ENCODE measurements at regions not wholly inside any gene's neighbourhood (a gene's known extent, or its start where the extent isn't known, plus 50 kb on each side); places are given as distances from the start of the nearest gene placed in this dataset.

GRCh38 chr2:16080516-16080915, 140.2 kb downstream of the MYCN start:
- Histone ChIP-seq H3K23ac (ENCODE audit: insufficient read length) (no peak overlapping the region), H4K20me1 (replicated peaks in 1 of 2; ENCODE audit: control insufficient read depth in 1 of 2, insufficient read depth in 2 of 2, low read length in 2 of 2) (no peaks in the 10 kb centered on the region), H3K4ac (replicated peaks; ENCODE audit: insufficient read length, low read depth, low read length) (no peak overlapping the region), H2AFZ (ENCODE audit: low read length) (no peak overlapping the region), H2BK5ac (ENCODE audit: low read depth, low read length) (no peak overlapping the region), H3K9me3 (ENCODE audit: insufficient read depth in 2 of 2, low read depth in 1 of 2, low read length in 1 of 2) (no peaks in the 10 kb centered on the region), H3K18ac (ENCODE audit: extremely low read depth, low read length) (no peak overlapping the region), H3K79me1 (ENCODE audit: low read depth, low read length) (no peaks in the 10 kb centered on the region), H2BK12ac (ENCODE audit: low read depth, low read length) (no peak overlapping the region), H3K9ac (replicated peaks in 1 of 4; ENCODE audit: extremely low read depth in 1 of 4, low read depth in 3 of 4, low read length in 3 of 4) (no peak overlapping the region), H3K79me2 (ENCODE audit: control insufficient read depth in 1 of 2, insufficient read depth in 2 of 2, low read length in 2 of 2) (no peaks in the 10 kb centered on the region), H2BK15ac (ENCODE audit: low read length) (no peak overlapping the region; the same call in 1 of the 2 replicates), H3K4me3 (ENCODE audit: extremely low read depth in 1 of 4, insufficient read depth in 2 of 4, low read depth in 3 of 4, low read length in 4 of 4) (no peak overlapping the region), H4K8ac (ENCODE audit: extremely low read depth, insufficient read depth, low read length) (no peak overlapping the region), H3K23me2 (ENCODE audit: low read depth, low read length) (no peaks in the 10 kb centered on the region), H2BK120ac (replicated peaks; ENCODE audit: low read depth, low read length) (no peak overlapping the region), H4K91ac (replicated peaks; ENCODE audit: insufficient read length, low read length) (no peak overlapping the region), H2BK20ac (ENCODE audit: low read length) (no peak overlapping the region), H2AK5ac (ENCODE audit: low read depth, low read length) (no peak overlapping the region), H3K27ac (ENCODE audit: low read depth, low read length) (no peak overlapping the region), H3K36me3 (ENCODE audit: control insufficient read depth in 2 of 4, insufficient read depth in 4 of 4, low read length in 3 of 4) (no peaks in the 10 kb centered on the region), H3K4me1 (replicated peaks in 1 of 4; ENCODE audit: control insufficient read depth in 3 of 4, insufficient read depth in 4 of 4, low read length in 3 of 4) (peaks cover 0 to 6% (median 2%) of the 10 kb centered on the region in 4 experiments; a peak in 4 of 7 replicates), H4K5ac (ENCODE audit: insufficient read length, low read depth, low read length) (no peak overlapping the region), H3K56ac (replicated peaks; ENCODE audit: insufficient read length, low read depth, low read length) (no peak overlapping the region), H3K4me2 (ENCODE audit: insufficient read depth in 1 of 2, low read depth in 2 of 2, low read length in 2 of 2) (no peak overlapping the region), H3K27me3 (replicated peaks in 1 of 4; ENCODE audit: control insufficient read depth in 3 of 4, extremely low read depth in 1 of 4, insufficient read depth in 3 of 4, low read length in 3 of 4) (no peaks in the 10 kb centered on the region), H3K14ac (ENCODE audit: insufficient read length) (no peak overlapping the region)
- POLR2A ChIA-PET (ENCODE audit: partially characterized antibody) = no interaction called here
- FAIRE-seq = no peak
- CTCF ChIA-PET (ENCODE audit: partially characterized antibody) = interaction anchor here (1.2 kb wide), 1 partner anchor 17 kb away, joined by 3 read pairs; no protein-coding TSS in a partner anchor
- DNase-seq (ENCODE audit: low read depth in 1 of 2, low spot score in 2 of 2) = no peak
- WGBS, 2 experiments (ENCODE audit: extremely low coverage in 1 of 2, insufficient coverage in 1 of 2, insufficient read length in 1 of 2, insufficient replicate concordance in 2 of 2, low coverage in 1 of 2, low lambda C conversion rate in 2 of 2, missing lambda C conversion rate in 1 of 2) = 100% methylated on average over 1 of the region's 1 CpG; no CpG with 5 or more reads in 1 of the 2 experiments
- TF ChIP-seq CBX5 (IDR thresholded peaks at IDR 0.05; ENCODE audit: low read depth, low read length) (no peak), SIX5 (IDR thresholded peaks at IDR 0.05; ENCODE audit: low read depth, low read length) (no peak), ASH2L (IDR thresholded peaks at IDR 0.05; ENCODE audit: low read length) (no peak), POLR2AphosphoS5 (IDR thresholded peaks at IDR 0.05; ENCODE audit: low read depth, low read length) (no peak), CHD2 (IDR thresholded peaks at IDR 0.05; ENCODE audit: low read length) (no peak)
- TF ChIP-seq, protein P1, sequence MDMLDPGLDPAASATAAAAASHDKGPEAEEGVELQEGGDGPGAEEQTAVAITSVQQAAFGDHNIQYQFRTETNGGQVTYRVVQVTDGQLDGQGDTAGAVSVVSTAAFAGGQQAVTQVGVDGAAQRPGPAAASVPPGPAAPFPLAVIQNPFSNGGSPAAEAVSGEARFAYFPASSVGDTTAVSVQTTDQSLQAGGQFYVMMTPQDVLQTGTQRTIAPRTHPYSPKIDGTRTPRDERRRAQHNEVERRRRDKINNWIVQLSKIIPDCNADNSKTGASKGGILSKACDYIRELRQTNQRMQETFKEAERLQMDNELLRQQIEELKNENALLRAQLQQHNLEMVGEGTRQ (IDR thresholded peaks at IDR 0.05; ENCODE audit: low read length) = no peak

Data from H1 (cell line).